Fibroblast of skin of back (primary cell): ENCODE measurements at regions not wholly inside any gene's neighbourhood (a gene's known extent, or its start where the extent isn't known, plus 50 kb on each side); places are given as distances from the start of the nearest gene placed in this dataset.

ENCODE experiments used
- DNase-seq: peaks from one replicate; pipeline ENCODE4 v3.0.0-alpha.2; 2013

GRCh38 chr3:72391659-72392058 lies 456.6 kb downstream of the SHQ1 start:
- DNase-seq, result no peak

DNA sequence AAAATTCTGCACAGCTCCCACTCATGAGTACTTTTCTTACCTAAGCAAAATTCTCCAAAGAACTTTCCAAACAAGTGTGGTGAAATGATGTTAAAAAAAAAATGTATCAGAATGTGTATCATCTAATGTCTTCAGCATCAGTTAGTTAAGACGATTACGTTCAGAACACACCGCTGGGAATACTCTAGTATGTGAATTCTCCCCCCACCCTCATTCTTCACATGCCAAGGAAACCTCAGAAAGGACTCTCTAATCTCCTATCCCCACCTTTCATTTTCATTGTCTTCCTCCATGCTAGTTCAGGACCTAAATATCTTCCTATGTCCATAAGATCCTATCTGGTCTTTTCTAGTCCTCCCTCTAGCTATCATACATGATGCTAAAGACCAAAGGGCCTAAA lies 457.4 kb downstream of the SHQ1 start:
- DNase-seq, result peak; percentile 65

- DNase-seq, result no peak
These were observed 459.6 kb downstream of the SHQ1 start for GRCh38 chr3:72388644-72389043.

- no peak for DNase-seq
These were observed 460.1 kb downstream of the SHQ1 start for GRCh38 chr3:72388117-72388516.

DNA sequence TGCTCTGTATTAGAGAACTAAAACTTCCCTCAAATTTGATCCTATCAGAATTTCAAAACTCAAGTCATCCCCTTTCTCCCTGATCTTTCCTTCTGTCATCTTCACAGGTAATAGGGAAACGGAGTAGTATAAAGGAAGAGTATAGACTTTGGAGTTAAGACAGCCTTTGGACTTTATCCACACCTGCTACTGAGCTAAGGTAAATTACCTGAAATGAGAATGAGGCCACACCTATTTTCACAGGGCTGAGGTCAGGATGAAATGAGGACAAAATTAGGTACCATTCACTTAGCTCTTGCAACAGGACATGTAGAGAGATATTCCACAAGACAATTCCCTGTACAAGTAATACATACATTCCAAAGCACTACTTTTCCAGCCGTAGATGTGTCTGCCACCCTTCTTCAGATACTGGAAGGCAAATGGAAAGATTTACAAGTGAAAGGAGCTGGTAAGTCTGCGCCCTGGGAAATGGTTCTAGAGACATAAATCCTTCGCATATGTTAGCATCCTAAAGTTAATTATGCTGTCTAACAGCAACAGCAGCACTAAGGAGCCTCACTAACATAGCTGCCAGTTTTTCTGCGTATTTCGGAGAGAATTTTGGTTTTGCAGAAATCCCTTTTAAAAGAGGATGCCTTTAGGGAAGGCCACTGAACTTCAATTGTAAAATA lies 461.8 kb downstream of the SHQ1 start:
- DNase-seq, result no peak

DNA sequence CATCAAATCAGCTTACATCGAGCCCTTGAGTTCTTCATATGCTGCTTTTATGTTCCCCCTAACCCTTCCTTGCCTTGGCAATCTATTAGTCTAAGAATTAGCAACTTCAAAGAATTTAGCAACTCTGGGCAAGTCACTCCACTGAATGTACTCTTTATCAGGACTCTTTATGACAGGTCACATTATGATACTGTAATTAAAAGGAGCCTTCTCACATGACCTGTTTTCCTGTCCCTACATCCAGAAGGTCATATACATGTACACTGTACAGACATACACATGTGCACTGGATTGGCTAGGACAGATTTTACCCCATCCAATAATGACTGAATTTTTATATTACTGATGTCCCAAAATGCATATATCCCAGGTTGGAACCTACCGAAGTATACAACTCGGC lies 463.1 kb downstream of the SHQ1 start:
- DNase-seq, result no peak

DNA sequence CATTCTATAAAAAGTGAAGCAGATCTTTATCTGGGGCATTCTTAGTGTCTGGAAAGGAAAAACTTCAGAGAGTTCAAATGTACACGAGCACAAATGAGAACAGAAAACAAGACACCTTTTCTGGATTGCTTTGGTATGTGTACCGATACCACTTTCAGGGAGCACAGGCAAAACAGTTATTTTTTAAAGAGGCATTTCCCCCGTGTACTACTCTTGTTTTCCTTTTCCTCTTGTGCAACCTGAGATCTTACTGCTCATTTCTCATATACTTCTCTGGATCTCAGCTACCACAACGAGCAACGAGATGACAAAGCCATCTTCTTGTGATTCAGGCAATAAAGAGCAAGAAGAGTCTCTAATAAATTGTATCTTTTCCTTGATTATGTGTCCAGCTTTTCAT lies 463.6 kb downstream of the SHQ1 start:
- no peak for DNase-seq

DNA sequence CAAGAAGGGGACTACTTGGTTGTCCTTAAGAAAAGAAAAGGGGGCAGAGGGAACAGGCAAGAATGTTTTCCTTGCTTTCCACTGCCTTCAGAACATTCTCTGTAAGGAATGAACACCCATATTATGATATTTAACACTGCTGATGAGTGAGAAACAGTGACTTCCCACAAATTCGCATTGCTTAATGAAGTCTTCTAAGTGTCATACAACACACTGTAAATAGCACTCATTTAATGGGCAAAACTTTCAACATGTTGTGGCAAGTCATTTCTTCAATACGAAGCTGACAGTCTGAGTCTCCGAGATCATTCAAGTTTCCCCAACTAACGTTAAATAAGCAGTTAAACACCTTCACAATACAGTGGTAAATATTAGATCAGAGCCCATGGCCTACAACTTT lies 464.4 kb downstream of the SHQ1 start:
- no peak for DNase-seq

GRCh38 chr3:72383230-72383629 lies 465.0 kb downstream of the SHQ1 start:
- no peak for DNase-seq

- DNase-seq, result no peak
These were observed 465.8 kb downstream of the SHQ1 start for GRCh38 chr3:72382460-72382859.

GRCh38 chr3:72381584-72381983 lies 466.7 kb downstream of the SHQ1 start:
- DNase-seq, result no peak

DNA sequence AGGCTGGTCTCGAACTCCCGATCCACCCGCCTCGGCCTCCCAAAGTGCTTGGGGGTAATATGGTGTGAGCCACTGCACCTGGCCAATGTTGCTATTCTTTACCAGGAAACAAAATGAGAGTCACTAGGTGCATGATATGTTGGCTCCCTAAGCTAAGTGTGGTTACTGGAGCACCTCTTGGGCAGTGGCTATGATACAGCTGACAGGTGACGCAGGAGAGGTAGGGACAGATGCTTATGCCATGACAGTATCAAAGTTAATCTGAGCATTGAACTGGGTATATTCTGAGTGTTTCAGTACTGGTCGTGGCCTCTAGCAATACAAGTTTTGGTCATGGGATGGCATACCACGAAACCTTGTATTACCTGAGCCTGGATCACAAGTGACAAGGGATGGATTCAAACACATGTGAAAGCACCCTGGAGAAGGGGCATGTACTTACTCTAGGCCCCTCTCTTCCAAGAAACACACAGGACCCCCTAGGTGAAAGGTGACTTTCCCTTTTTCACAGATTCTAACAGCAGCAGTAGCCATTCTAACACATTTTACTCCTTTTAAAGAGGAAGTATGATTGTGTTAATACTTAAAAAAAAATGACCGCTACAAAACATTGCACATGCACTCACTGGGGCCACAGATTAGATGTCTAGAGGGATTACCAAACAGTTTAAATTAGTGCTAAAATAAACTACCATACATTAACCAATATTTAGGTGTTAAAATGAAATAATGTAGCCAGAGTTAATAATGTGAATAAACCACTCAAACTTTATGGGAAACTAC lies 467.3 kb downstream of the SHQ1 start:
- no peak for DNase-seq

GRCh38 chr3:72380193-72380592 lies 468.1 kb downstream of the SHQ1 start:
- peak; percentile 58 for DNase-seq

- DNase-seq, result no peak
These were observed 468.6 kb downstream of the SHQ1 start for GRCh38 chr3:72379500-72380187.

- no peak for DNase-seq
These were observed 470.0 kb downstream of the SHQ1 start for GRCh38 chr3:72378287-72378686.

- DNase-seq, result peak; percentile 16
These were observed 471.1 kb downstream of the SHQ1 start for GRCh38 chr3:72376956-72377710.

- peak; percentile 30 for DNase-seq
These were observed 472.8 kb downstream of the SHQ1 start for GRCh38 chr3:72375237-72376076.

GRCh38 chr3:72373139-72373538 lies 475.1 kb downstream of the SHQ1 start:
- DNase-seq, result no peak

- DNase-seq, result no peak
These were observed 476.1 kb downstream of the SHQ1 start for GRCh38 chr3:72372161-72372560.

GRCh38 chr3:72371431-72371830 lies 476.8 kb downstream of the SHQ1 start:
- no peak for DNase-seq

GRCh38 chr3:72370947-72371346 lies 477.3 kb downstream of the SHQ1 start:
- no peak for DNase-seq

DNA sequence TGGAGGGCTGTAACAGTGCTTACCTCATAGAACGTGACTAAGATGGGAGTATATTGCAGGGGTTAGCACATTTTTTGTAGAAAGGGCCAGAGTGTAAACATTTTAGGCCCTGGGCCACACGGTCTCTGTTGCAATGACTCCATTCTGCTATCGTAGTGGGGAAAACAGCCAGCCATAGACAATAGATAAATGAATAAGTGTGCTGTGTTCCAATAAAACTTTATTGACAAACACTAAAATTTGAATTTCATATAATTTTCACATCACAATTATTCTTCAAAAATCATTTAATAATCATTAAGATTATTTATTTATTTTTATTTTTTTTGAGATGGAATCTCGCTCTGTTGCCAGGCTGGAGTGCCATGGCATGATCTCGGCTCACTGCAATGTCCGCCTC lies 478.6 kb downstream of the SHQ1 start:
- no peak for DNase-seq
